ENCODE measurements at regions not wholly inside any gene's neighbourhood (a gene's known extent, or its start where the extent isn't known, plus 50 kb on each side); places are given as distances from the start of the nearest gene placed in this dataset.

DNA sequence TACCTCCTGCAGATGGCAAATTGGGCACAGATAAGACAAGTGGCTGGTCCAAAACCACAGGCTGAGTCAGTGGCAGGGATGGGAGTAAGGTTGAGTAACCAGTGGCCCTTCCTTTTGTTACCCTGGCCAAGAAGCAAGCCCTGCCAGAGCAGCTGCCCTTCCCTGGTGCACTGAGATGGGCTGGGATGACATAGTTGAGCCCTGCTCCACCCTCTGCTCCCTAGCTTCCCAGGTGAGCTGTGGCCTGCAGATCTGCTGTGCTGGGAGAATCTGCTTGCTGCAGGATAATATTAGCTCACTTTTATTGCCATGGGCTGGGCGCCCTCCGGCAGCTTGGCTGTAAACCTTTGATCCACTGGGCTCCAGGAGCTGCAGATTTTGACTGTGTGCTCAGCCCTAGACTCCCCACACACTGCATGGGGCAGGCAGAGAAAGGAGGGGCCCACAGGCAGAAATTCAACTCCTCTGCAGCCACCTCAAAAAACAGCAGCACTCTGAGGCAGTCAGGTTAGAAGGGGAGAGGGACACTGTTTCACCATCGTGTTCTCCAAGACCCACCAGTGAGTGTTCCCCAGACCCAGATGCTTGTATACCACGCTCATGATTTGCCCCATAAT lies 101.8 kb downstream of the CBLN1 start:
- TF ChIP-seq, protein P1, sequence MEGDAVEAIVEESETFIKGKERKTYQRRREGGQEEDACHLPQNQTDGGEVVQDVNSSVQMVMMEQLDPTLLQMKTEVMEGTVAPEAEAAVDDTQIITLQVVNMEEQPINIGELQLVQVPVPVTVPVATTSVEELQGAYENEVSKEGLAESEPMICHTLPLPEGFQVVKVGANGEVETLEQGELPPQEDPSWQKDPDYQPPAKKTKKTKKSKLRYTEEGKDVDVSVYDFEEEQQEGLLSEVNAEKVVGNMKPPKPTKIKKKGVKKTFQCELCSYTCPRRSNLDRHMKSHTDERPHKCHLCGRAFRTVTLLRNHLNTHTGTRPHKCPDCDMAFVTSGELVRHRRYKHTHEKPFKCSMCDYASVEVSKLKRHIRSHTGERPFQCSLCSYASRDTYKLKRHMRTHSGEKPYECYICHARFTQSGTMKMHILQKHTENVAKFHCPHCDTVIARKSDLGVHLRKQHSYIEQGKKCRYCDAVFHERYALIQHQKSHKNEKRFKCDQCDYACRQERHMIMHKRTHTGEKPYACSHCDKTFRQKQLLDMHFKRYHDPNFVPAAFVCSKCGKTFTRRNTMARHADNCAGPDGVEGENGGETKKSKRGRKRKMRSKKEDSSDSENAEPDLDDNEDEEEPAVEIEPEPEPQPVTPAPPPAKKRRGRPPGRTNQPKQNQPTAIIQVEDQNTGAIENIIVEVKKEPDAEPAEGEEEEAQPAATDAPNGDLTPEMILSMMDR (IDR thresholded peaks at IDR 0.05) = no peak
- TF ChIP-seq POLR2A (IDR thresholded peaks at IDR 0.05) = no peak

All from esophagus squamous epithelium (tissue), 4 donors.